Right atrium auricular region (tissue), 2 donors: ENCODE measurements at regions not wholly inside any gene's neighbourhood (a gene's known extent, or its start where the extent isn't known, plus 50 kb on each side); places are given as distances from the start of the nearest gene placed in this dataset.

Experiments used
- DNase-seq: peaks from one replicate; pipeline ENCODE4 v3.0.0-alpha.2; 2019; ENCODE audit warnings: low spot score
- H3K27ac ChIP-seq, 2 donors: fragments of 200-600 bp; sonication (generic); 1 replicate in 1 of 2; 2 replicates in 1 of 2; pipeline ENCODE4 v1.5.1; 2016 to 2019
- H3K27me3 ChIP-seq, 2 donors: fragments of 200-600 bp; sonication (generic); one replicate each; pipeline versions ENCODE4 v1.5.1 to v1.6.0; 2017 to 2019
- H3K36me3 ChIP-seq: fragments of 200-600 bp; sonication (generic); one replicate; pipeline ENCODE4 v1.5.1; 2016
- H3K4me1 ChIP-seq, 2 donors: fragments of 200-600 bp; sonication (generic); one replicate each; pipeline versions ENCODE4 v1.5.1 to v1.6.0; 2017 to 2019
- H3K4me3 ChIP-seq, 2 donors: fragments of 200-600 bp; sonication (generic); 1 replicate in 1 of 2; 2 replicates in 1 of 2; pipeline ENCODE4 v1.5.1; 2017 to 2019; ENCODE audit warnings: mild to moderate bottlenecking in 1 of 2, moderate library complexity in 1 of 2
- H3K9me3 ChIP-seq, 2 donors: fragments of 200-600 bp; sonication (generic); one replicate each; pipeline ENCODE4 v1.5.1; 2019
- TF ChIP-seq, protein P1 (sequence below), 2 donors: fragments of 200-600 bp; sonication (generic); IDR thresholded peaks; one replicate each; pipeline ENCODE4 v1.5.1; 2019; ENCODE audit warnings: antibody characterized with exemption in 2 of 2

DNA sequence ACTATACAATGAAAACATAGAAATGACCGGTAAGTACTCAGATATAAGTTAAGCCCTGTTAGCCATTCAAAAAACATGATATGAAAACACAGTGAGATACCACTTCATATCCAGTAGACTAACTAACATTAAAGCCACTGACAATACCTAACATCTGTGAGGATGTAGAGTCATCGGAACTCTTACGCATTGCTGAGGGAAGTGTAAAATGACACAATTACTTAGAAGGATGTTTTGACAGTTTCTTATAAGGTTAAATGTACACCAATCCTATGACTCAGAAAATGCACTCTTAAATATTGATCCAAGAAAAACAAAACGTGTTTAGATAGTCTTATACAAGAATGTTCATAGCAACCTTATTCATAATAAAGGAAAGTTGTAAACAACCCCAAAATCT is 782.9 kb downstream of the BCL11B start:
- Histone ChIP-seq H3K4me3 (no peak overlapping the region), H3K27ac (no peak overlapping the region), H3K9me3 (peaks cover 0 to 17% of the 10 kb centered on the region in 2 donors), H3K36me3 (no peaks in the 10 kb centered on the region), H3K27me3 (no peaks in the 10 kb centered on the region), H3K4me1 (no peaks in the 10 kb centered on the region)
- TF ChIP-seq, protein P1, sequence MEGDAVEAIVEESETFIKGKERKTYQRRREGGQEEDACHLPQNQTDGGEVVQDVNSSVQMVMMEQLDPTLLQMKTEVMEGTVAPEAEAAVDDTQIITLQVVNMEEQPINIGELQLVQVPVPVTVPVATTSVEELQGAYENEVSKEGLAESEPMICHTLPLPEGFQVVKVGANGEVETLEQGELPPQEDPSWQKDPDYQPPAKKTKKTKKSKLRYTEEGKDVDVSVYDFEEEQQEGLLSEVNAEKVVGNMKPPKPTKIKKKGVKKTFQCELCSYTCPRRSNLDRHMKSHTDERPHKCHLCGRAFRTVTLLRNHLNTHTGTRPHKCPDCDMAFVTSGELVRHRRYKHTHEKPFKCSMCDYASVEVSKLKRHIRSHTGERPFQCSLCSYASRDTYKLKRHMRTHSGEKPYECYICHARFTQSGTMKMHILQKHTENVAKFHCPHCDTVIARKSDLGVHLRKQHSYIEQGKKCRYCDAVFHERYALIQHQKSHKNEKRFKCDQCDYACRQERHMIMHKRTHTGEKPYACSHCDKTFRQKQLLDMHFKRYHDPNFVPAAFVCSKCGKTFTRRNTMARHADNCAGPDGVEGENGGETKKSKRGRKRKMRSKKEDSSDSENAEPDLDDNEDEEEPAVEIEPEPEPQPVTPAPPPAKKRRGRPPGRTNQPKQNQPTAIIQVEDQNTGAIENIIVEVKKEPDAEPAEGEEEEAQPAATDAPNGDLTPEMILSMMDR (IDR thresholded peaks at IDR 0.05) = no peak
- DNase-seq = no peak

DNA sequence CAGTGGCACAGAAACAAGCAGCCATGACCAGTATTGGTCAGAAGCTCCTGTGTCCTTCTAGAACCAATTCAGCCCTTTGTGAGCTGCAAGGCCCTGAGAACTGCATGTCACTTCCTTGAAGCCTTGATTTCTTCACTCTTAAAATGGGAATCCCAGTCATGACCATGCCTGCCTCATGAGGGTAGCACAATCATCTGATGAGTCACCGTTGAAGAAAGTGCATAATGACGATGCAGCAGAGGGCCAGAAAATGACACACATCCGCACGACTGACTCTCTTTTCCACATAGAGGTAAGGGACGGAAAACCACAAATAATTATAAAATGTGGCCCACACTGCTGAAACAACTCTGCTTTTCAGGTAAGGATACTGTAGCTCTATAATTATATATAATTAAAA is 777.4 kb downstream of the BCL11B start:
- Histone ChIP-seq H3K9me3 (no peaks in the 10 kb centered on the region), H3K27ac (no peak overlapping the region), H3K27me3 (no peaks in the 10 kb centered on the region), H3K36me3 (no peaks in the 10 kb centered on the region), H3K4me1 (no peaks in the 10 kb centered on the region), H3K4me3 (no peak overlapping the region)
- DNase-seq = no peak
- TF ChIP-seq, protein P1 (IDR thresholded peaks at IDR 0.05) = no peak

DNA sequence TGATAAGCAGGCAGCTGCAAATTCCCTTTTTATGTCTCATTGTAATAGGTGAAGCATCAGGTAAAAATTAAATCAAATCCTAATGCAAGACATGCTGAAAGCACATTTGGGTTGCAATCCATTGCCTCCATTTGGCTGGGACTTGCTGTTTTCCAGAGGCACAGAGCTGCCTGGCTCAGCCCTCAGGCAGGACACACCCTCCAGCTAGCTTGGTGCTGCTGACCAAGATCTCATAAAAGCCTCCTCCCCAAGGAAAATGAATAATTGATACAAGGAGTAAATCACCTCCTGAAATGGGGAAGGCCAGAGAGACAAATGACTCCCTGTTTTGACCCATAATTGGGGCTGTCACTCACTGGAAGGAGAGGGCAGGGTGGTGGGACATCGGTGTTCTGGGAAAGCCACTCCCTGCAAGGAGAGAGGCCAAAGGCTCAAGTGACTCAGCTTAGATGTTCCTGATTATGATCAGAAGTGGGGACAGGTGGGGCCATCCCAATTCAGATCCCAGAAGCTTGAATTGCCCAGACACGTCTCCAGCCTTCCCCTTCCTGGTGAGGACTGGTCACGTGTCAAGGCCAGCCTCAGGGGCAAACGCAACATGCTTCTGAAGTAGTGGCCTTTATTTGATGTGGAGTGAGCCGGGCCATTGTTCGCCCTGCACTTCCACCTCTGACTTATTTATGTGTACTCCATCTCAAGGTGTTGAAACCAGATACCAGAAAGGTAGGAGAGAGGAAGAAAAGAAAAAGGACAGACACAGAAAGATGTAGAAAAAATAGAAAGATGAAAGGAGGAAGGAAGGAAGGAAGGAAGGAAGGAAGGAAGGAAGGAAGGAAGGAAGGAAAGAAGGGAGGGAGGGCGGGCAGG is 773.7 kb downstream of the BCL11B start:
- Histone ChIP-seq H3K27ac (no peak overlapping the region), H3K4me3 (no peak overlapping the region), H3K36me3 (no peaks in the 10 kb centered on the region), H3K4me1 (no peaks in the 10 kb centered on the region), H3K27me3 (no peaks in the 10 kb centered on the region), H3K9me3 (no peaks in the 10 kb centered on the region)
- DNase-seq = no peak
- TF ChIP-seq, protein P1 (IDR thresholded peaks at IDR 0.05) = no peak

DNA sequence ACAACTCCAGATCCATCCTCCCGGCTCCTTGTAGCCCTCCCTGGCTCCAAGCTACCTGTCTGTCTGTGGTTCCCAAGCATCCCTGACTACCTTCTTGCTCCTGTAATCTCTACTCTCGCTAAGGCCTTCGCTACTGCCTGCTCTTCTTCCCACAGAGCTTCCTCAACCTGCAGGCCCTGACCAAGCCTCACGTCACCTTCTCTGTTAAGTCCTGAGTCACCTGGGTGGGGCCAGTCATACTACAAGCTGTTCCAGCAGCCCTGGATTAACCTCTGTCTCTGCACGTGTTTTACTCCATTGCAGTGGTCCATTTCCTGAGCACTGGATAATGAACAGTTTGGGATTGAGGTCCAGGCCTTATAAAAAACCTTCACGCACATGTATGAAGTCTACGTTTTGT is 770.7 kb downstream of the BCL11B start:
- H3K27ac ChIP-seq = no peak overlapping the region
- no peak for DNase-seq
- TF ChIP-seq, protein P1 (IDR thresholded peaks at IDR 0.05) = no peak
- no peaks in the 10 kb centered on the region for H3K9me3 ChIP-seq
- no peaks in the 10 kb centered on the region for H3K4me1 ChIP-seq
- no peaks in the 10 kb centered on the region for H3K36me3 ChIP-seq
- H3K4me3 ChIP-seq = no peak overlapping the region
- no peaks in the 10 kb centered on the region for H3K27me3 ChIP-seq

DNA sequence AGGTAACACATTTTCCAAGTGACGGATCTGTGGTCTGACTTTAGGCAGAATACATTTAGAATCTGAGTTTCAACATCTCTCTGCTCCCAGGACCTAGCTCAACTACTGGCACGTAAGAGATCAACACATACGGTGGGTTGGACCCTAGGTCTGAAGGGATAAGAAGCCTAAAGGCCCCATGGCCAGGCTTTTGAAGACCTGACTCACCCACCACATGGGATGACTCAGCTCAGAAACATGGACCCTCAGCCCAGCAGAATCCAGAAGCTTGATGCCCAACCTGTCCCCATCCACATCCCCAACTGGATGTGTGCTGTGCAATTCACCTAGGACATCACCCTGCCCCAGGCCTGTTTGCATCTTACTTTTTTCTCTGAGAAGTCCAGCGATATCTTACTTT is 770.2 kb downstream of the BCL11B start:
- no peak for DNase-seq
- TF ChIP-seq, protein P1 (IDR thresholded peaks at IDR 0.05) = no peak
- Histone ChIP-seq H3K27ac (no peak overlapping the region), H3K9me3 (no peaks in the 10 kb centered on the region), H3K27me3 (no peaks in the 10 kb centered on the region), H3K4me3 (no peak overlapping the region), H3K36me3 (no peaks in the 10 kb centered on the region), H3K4me1 (no peaks in the 10 kb centered on the region)
